ENCODE measurements at regions not wholly inside any gene's neighbourhood (a gene's known extent, or its start where the extent isn't known, plus 50 kb on each side); places are given as distances from the start of the nearest gene placed in this dataset.
"Not testable (repeated sequence)": the region's sequence is repeated elsewhere in the genome, so short reads cannot be mapped to it uniquely, and the experiment has no call there.

DNA sequence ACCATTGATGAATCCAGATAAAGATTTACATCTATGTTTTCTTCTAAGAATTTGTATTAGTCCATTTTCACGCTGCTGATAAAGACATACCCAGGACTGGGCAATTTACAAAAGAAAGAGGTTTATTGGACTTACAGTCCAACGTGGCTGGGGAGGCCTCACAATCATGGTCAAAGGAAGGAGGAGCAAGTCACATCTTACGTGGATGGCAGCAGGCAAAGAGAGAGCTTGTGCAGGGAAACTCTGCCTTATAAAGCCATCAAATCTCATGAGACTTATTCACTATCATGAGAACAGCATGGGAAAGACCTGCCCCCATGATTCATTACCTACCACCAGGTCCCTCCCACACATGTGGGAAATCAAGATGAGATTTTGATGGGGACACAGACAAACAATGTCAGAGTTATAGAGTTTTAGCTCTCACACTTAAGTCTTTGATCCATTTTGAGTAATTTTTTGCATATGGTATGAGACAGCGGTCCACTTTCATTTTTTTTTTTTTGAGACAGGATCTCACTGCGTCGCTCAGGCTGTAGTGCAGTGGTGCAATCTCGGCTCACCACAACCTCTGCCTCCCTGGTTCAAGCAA is 53.5 kb upstream of the JADE2 start:
- DNase-seq: not testable (repeated sequence)

DNA sequence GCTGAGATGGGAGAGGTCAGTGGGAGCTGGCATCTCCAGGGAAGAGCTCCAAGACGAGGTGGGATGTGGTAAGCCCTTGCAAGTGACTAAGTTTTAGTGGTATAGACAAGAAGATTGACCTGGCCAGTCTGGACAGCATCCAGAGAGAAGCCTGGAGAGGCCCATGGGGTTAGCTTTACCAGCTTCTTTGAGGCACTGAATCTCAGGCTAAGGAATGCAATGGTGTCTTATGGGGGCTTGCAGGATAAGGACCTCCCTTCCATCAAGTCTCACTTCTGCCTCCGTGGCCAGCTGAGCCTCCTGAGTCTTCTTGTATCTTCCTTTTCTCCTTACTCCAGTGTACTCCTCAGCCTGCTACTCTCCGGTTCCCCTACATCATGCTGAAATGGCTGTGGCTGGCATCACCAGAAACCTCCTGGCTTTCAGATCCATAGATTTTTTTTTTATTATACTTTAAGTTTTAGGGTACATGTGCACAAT is 56.5 kb upstream of the JADE2 start:
- DNase-seq: no peak

DNA sequence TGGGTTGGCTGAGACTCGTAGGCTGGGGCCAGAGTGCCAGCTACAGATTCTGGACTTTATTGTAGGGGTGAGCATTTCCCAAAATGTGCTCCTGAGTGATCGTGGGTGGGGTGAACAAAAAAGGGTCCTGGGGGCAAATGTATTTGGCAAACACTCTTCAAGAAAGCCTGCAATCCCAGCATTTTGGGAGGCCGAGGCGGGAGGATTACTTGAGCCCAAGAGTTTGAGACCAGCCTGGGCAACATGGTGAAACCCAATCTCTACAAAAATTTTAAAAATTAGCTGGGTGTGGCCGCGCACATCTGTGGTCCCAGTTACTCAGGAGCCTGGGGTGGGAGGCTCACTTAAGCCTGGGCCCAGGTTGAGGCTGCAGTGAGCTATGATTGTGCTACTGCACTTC is 55.5 kb upstream of the CDKN2AIPNL start:
- DNase-seq: no peak

DNA sequence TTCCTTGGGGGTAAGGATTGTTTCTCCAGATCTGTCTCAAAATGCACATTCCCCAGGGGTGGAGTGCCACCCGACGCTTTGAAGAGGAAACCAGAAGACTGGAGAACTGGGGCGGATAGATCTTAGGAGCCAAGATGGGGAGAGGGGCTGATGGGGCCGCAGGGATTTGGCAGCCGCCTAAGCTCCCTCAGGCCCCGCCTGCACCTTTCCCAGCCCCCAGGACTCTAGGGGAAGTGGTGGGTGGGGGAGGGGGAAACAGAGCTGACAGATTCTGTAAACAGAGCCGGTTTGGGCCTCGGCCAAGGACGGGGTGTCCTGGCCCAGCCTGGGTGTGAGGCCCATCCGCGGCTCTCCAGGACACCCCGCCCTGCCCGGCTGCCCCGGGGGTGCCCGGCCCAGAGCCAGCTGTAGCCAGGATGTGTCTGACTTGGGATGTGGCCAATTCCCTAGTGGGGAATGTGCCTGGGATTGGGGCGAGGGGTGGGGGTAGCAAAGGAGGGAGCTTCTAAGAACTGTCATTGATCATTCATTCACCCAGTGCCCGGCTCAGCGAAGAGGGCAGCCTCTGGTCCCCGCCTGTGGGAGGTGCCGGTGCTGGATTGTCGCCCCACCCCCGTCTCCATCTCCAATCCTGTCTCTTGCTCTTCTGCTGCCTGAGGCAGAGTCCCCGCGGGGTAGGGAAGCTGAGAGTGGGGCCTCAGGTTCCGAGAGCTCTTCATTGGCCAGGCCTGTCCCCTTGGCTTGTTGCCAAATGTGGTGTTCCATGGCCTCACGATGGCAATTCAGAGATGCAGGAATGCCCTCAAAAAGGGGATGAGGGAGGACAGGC is 54.8 kb upstream of the CDKN2AIPNL start:
- peak; percentile 50 for DNase-seq

DNA sequence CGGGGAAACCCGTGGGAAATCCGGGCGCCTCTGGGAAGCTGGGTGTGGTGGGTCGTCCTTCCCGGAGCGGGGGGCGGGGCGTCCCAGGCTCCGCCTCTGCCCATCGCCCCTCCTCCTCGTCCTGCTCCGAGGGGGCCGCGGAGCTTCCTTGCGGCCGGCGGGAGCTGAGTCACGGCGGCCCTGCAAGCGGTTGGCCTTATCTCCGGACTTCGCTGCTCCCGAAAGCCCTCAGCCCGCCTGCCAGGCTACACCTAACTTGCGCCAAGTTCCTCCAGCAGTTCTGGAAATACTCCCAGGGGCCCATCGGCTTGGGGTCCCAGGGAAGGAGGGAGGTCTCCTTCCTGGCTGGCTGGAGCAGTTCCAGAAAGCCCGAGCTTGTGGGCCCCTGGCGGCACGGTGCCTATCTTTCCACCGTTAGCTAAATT is 54.1 kb upstream of the CDKN2AIPNL start:
- peak; percentile 64 for DNase-seq

DNA sequence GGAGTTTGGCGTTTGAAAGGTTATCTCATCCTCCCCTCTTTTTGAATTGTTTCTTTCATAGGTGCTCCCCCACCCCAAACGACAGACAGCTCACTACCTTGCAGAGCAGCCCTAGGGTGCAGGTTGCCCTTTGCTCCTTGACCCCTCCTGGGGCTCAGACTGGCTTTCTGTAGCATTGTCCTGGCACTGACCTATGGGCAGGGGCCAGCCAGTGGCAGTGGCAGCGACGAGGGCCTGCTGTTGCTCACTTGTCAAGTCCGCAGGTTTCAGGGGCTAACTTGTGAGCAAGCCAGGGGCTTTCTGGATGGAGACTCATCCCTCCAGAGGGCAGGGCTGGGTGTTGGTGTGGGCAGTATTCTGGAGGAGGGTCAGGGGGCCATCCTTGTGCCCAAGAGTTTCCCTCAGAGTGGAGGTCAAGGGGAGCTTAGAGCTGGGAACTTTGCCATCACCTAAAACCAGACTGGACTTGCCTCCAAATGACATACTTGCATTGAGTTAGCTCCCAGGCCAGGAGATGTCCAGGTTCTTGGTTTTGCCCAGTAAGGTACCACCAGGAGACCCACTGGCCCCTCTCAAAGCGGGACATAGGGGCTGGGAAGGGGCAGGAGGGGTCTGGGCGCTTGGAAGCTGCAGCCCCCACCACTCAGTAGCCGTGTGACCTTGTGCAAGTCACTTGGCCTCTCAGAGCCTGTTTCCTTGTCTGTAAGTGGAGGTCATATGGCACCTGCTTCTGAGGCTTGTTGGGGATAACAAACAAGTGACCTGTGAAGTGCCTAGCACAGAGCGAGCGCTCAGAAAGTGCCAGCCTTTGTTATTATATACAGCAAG is 53.5 kb upstream of the CDKN2AIPNL start:
- no peak for DNase-seq

DNA sequence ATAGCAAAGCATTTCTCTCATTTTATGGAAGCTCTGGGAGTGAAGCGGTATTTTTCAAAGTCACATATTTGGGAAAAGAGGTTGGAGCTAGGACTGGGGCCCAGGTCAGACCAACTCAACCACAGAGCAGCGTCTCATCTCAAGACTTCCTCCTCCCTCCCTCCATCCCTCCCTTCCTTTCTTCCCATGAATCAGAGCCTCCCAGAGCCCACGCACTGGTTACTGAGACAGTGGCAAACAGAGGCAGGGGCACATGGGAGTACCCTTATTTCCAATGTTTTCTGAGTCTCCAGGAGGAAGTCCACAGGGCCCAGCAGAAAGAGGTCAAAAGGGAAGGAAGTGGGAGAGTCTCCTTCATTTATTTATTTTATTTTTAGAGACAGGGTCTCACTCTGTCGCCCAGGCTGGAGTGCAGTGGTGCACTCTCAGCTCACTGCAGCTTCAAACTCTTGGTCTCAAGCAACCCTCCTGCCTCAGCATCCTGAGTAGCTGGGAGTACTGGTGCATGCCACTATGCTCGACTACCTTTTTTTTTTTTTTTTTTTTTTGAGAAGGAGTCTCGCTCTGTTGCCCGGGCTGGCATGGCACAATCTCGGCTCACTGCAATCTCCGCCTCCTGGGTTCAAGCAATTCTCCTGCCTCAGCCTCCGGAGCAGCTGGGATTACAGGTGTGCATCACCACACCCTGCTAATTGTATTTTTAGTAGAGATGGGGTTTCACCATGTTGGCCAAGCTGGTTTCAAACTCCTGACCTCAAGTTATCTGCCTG is 52.5 kb upstream of the CDKN2AIPNL start:
- DNase-seq: no peak

DNA sequence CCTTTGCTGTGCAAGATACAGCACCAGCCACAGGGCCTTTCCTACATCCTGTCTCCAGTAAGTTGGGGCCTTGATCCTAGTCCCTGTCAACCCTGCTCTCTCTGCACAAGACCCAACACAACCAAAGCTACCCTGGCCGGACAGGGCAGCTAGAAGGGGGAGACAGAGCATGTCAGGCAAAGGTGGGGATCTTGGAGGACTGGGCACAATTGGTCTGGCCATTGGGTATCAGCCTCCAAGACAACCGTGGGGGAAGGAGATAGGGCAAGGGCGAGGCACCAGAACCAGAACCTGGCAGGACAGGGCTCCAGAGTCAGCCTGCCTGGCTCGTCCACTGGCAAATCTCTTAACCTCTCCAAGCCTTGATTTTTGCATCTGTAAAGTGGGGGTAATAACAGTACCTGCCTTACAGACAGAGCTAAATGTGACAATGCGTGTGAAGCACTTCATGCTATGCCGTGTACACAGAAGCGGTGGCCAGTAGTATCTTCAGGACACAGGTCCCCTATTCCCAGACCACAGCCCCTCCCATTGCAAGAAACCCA is 51.6 kb upstream of the CDKN2AIPNL start:
- no peak for DNase-seq

DNA sequence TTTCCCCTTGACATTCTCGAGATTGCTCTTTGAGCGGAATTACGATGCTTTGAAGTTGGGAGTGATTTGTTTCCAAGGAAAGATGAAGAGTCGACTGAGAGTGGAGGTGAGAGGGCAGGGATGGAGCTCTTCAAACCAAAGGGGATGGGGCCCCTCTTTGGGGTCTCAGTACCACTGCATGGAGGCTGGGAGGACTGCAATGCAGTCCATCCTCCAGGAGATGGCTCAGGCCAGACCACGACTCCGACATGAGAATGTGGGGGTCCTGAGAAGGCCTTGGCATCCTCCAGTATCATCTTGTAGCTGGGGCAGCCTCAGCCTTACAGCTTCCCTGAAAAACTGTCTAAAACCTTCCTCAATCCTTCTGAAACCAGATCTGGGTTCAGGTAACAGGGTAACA is 51.1 kb upstream of the CDKN2AIPNL start:
- no peak for DNase-seq

DNA sequence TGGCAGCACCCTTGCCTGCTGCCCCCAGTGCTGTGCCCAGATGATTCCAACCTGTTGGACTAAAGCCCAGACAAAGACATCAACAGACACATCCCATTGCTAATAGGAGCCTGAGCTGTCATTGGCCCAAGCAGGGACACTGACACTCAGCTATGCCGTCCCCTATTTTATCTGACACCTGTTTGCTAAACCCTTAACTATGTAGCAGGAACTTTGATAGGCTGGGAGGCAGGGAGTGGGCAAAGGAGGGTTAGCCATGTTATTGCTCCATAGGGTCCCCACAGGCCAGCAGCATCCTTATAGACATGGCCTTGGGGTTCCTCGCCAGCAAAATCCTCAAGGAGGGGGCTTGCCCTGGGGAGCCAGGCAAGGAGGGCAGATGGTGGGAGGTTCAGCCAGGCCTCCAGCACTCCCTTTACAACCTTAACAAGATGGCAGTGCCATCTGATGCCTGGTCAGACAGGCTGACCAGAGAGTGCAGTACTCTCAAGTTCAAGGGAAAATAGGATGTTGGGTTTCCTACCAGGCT is 50.4 kb upstream of the CDKN2AIPNL start:
- no peak for DNase-seq
